DND-41 (cell line): ENCODE measurements at regions not wholly inside any gene's neighbourhood (a gene's known extent, or its start where the extent isn't known, plus 50 kb on each side); places are given as distances from the start of the nearest gene placed in this dataset.

ENCODE experiments used
- ATAC-seq: fragments of 200-7000 bp; cut with Tn5 transposase; 3 replicates; pipeline ENCODE4 v1.9.1; 2021; ENCODE audit warnings: low read depth; ENCODE audit not compliant: insufficient read depth
- DNase-seq: peaks from one replicate; pipeline ENCODE4 v3.0.0-alpha.2; 2020
- H2AFZ ChIP-seq: 2 replicates; pipeline ENCODE4 v1.6.0; 2012; ENCODE audit warnings: low read depth, low read length
- H3K27ac ChIP-seq: 2 replicates; pipeline ENCODE4 v1.5.1; 2012; ENCODE audit warnings: low read length, inconsistent platforms
- H3K27me3 ChIP-seq: fragments of 200-600 bp; sonication (generic); 2 replicates; pipeline ENCODE4 v1.6.0; 2012; ENCODE audit warnings: low read length, mild to moderate bottlenecking, inconsistent platforms; ENCODE audit not compliant: insufficient read depth, poor library complexity
- H3K36me3 ChIP-seq: 2 replicates; pipeline ENCODE4 v1.5.1; 2012; ENCODE audit warnings: low read length, inconsistent platforms; ENCODE audit not compliant: insufficient read depth
- H3K4me1 ChIP-seq: 2 replicates; pipeline ENCODE4 v1.5.1; 2012; ENCODE audit warnings: mild to moderate bottlenecking, low read length; ENCODE audit not compliant: insufficient read depth
- H3K4me2 ChIP-seq: 2 replicates; pipeline ENCODE4 v1.6.0; 2012; ENCODE audit warnings: mild to moderate bottlenecking, moderate library complexity, low read length, inconsistent platforms; ENCODE audit not compliant: insufficient read depth
- H3K4me3 ChIP-seq, 2 experiments: fragments of 200-600 bp in 1 of 2; shearing (Covaris generic) in 1 of 2; 2 replicates each; pipeline ENCODE4 v1.5.1; 2012 to 2016; ENCODE audit warnings: inconsistent platforms in 2 of 2, low read length in 2 of 2, mild to moderate bottlenecking in 2 of 2, low read depth in 1 of 2, moderate library complexity in 1 of 2
- H3K79me2 ChIP-seq: 2 replicates; pipeline ENCODE4 v1.6.0; 2012; ENCODE audit warnings: low read length, inconsistent platforms; ENCODE audit not compliant: insufficient read depth
- H3K9ac ChIP-seq: 2 replicates; pipeline ENCODE4 v1.6.0; 2012; ENCODE audit warnings: low read depth, mild to moderate bottlenecking, inconsistent platforms, low read length, moderate library complexity
- H3K9me3 ChIP-seq: 2 replicates; pipeline ENCODE4 v1.5.1; 2012; ENCODE audit warnings: low read length, moderate library complexity, mild to moderate bottlenecking, inconsistent platforms; ENCODE audit not compliant: insufficient read depth, severe bottlenecking
- H4K20me1 ChIP-seq: 2 replicates; pipeline ENCODE4 v1.6.0; 2012; ENCODE audit warnings: low read length; ENCODE audit not compliant: insufficient read depth
- EZH2 ChIP-seq: IDR thresholded peaks from 3 replicates; pipeline ENCODE4 v1.6.1; 2012; ENCODE audit warnings: borderline replicate concordance, low read depth, mild to moderate bottlenecking, moderate library complexity, low read length, inconsistent platforms; ENCODE audit not compliant: severe bottlenecking
- TF ChIP-seq, protein P1 (sequence below): IDR thresholded peaks from 2 replicates; pipeline ENCODE4 v1.5.1; 2012; ENCODE audit warnings: borderline replicate concordance, low read length, moderate library complexity, mild to moderate bottlenecking; ENCODE audit not compliant: poor library complexity, severe bottlenecking; ENCODE audit errors: extremely low read depth

DNA sequence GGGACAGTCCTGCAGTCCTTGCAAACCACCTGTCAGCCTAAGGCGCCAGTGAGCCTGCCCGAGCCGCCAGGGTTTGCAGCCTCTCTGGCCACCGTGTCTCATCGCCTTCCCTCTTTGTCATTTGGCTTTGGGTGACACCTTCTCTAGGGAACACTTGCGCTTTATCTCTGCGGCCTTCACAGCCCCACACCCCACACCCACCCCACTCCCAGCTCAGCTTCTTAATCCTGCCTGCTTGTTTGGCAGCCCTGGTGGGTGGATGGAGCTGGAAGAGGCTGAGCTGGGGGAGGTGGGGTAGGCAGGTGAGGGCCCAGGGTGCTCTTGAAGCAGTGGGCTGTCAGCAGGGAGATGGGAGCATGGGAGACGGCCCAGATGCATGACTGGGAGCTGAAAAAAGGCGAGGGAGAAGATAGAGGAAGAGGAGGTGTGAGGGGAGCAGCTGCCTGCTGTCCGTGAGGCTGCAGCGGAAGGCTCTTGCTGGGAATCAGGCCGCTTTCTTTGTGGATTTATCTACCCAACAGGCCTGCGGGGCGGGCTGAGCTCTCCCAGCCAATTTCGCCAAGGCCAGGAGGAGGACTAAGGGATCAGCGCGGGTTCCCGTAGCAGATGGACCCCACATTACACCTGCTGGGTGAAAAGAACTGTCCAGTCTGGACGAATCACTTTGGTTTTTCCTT, 97.5 kb upstream of the STOX2 start:
- ATAC-seq: no peak
- TF ChIP-seq EZH2: no peak
- TF ChIP-seq, protein P1, sequence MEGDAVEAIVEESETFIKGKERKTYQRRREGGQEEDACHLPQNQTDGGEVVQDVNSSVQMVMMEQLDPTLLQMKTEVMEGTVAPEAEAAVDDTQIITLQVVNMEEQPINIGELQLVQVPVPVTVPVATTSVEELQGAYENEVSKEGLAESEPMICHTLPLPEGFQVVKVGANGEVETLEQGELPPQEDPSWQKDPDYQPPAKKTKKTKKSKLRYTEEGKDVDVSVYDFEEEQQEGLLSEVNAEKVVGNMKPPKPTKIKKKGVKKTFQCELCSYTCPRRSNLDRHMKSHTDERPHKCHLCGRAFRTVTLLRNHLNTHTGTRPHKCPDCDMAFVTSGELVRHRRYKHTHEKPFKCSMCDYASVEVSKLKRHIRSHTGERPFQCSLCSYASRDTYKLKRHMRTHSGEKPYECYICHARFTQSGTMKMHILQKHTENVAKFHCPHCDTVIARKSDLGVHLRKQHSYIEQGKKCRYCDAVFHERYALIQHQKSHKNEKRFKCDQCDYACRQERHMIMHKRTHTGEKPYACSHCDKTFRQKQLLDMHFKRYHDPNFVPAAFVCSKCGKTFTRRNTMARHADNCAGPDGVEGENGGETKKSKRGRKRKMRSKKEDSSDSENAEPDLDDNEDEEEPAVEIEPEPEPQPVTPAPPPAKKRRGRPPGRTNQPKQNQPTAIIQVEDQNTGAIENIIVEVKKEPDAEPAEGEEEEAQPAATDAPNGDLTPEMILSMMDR: no peak
- H3K4me3 ChIP-seq: no peak overlapping the region
- H3K4me2 ChIP-seq: no peak overlapping the region
- H4K20me1 ChIP-seq: no peaks in the 10 kb centered on the region
- no peaks in the 10 kb centered on the region for H3K4me1 ChIP-seq
- no peak overlapping the region for H3K27ac ChIP-seq
- H2AFZ ChIP-seq: no peak overlapping the region
- H3K36me3 ChIP-seq: no peaks in the 10 kb centered on the region
- H3K27me3 ChIP-seq: no peaks in the 10 kb centered on the region
- DNase-seq: no peak
- H3K9ac ChIP-seq: no peak overlapping the region
- H3K79me2 ChIP-seq: no peaks in the 10 kb centered on the region
- H3K9me3 ChIP-seq: no peaks in the 10 kb centered on the region

DNA sequence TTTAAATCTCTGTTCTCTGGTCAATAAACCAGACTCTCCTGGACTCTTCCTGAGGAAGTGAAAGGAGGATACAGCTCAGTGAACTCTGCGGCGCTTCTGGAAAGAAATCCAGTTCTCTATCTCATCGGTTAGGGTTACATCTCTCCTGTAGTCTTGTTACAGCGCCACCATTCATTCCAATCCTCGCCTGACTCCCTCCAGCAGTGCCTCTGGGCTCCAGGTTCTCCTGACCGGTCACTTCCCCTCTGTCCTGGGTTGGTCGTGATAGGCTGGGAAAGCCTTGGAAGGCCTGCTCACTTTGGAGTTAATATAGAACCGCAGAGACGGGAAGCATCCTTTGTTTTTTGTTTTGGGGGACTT, 97.0 kb upstream of the STOX2 start:
- Histone ChIP-seq H2AFZ (no peak overlapping the region), H3K27ac (no peak overlapping the region), H3K4me3 (no peak overlapping the region), H3K9ac (no peak overlapping the region), H3K4me2 (no peak overlapping the region), H3K9me3 (no peaks in the 10 kb centered on the region), H3K4me1 (no peaks in the 10 kb centered on the region), H3K27me3 (no peaks in the 10 kb centered on the region), H4K20me1 (no peaks in the 10 kb centered on the region), H3K36me3 (no peaks in the 10 kb centered on the region), H3K79me2 (no peaks in the 10 kb centered on the region)
- DNase-seq (no peak), ATAC-seq (no peak)
- TF ChIP-seq, protein P1: no peak
- TF ChIP-seq EZH2: no peak

DNA sequence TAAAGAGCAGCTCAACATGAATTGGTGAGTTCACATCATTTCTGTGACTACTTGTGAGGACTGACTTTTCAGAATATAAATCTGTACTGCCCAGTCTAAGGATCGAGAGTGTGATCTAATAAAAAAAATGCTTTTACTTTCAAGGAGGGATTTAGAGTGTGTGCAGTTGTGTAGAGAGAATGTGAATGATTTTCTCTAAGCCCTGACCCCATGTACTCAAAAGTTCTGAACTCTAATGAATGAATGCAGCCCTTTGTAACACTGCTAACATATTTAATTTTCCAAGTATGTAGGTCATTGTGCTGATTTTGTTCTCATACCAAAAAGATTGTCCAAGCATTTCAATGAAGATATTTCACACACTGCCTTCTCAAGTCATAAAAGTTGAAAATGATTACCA, 92.5 kb upstream of the STOX2 start:
- H2AFZ ChIP-seq: no peak overlapping the region
- TF ChIP-seq, protein P1: no peak
- TF ChIP-seq EZH2: no peak
- no peaks in the 10 kb centered on the region for H3K4me1 ChIP-seq
- H3K4me3 ChIP-seq: no peak overlapping the region
- no peaks in the 10 kb centered on the region for H3K9me3 ChIP-seq
- no peaks in the 10 kb centered on the region for H3K79me2 ChIP-seq
- no peak overlapping the region for H3K4me2 ChIP-seq
- H3K9ac ChIP-seq: no peak overlapping the region
- H3K36me3 ChIP-seq: no peaks in the 10 kb centered on the region
- ATAC-seq: no peak
- no peak for DNase-seq
- no peaks in the 10 kb centered on the region for H4K20me1 ChIP-seq
- no peak overlapping the region for H3K27ac ChIP-seq
- no peaks in the 10 kb centered on the region for H3K27me3 ChIP-seq

DNA sequence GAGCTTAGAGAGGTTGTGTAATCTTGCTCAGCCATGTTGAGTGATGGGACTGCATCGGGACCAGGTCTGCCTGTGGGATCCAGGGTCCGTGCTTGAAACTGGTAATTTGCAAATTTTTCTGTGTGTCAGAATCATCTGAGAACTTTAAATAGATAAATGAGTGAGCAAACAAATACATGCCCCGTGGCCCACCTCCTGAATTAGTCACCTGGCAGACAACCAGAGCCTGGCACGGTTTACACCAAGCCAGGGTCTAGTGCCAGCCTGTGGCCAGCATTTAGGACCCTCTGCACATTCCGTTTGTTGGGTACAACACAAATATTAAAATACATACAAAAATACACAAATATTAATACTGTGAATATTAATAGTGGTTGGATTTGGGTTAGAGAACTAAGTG, 90.6 kb upstream of the STOX2 start:
- no peaks in the 10 kb centered on the region for H3K27me3 ChIP-seq
- ATAC-seq (no peak), DNase-seq (no peak)
- H3K9me3 ChIP-seq: no peaks in the 10 kb centered on the region
- no peaks in the 10 kb centered on the region for H3K4me1 ChIP-seq
- H2AFZ ChIP-seq: no peak overlapping the region
- H3K9ac ChIP-seq: no peak overlapping the region
- no peaks in the 10 kb centered on the region for H4K20me1 ChIP-seq
- H3K79me2 ChIP-seq: no peaks in the 10 kb centered on the region
- TF ChIP-seq, protein P1: no peak
- no peak for TF ChIP-seq EZH2
- no peak overlapping the region for H3K4me2 ChIP-seq
- no peak overlapping the region for H3K4me3 ChIP-seq
- H3K27ac ChIP-seq: no peak overlapping the region
- H3K36me3 ChIP-seq: no peaks in the 10 kb centered on the region
